ENCODE measurements at regions not wholly inside any gene's neighbourhood (a gene's known extent, or its start where the extent isn't known, plus 50 kb on each side); places are given as distances from the start of the nearest gene placed in this dataset.
"Not testable (repeated sequence)": the region's sequence is repeated elsewhere in the genome, so short reads cannot be mapped to it uniquely, and the experiment has no call there.

DNA sequence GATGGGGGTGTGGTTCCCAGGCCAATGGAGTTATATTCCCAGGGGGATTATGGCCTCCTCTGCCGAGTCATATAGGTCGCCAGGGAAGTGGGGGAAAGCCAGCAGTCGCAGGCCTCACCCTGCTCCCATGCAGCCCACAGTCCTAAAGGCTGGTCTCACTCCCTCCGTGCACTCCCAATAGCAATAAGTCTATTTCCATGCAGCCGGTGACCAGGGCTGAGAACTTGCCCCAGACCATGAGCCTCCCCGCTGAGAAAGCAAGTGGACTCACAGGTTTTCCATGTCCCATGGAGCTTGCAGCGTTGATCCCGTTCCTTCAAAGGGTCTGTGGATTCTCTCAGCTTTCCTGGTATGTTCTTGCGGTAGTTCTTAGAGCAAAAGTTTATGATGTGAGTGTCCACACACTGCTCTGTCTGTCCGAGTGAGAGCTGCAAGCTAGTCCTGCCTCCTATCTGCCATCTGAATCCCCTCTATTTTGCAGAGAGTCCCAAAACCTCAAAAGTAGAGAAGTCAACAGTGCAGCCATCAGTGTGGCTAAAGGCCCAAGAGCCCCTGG is 81.7 kb upstream of the TMPRSS2 start:
- DNase-seq (ENCODE audit: low read depth), result no peak

GRCh38 chr21:41589131-41589530 is 81.2 kb upstream of the TMPRSS2 start:
- DNase-seq (ENCODE audit: low read depth), result no peak

- no peak for DNase-seq (ENCODE audit: low read depth)
Observed at GRCh38 chr21:41585199-41585994, 77.4 kb upstream of the TMPRSS2 start.

GRCh38 chr21:41584603-41585176 is 76.7 kb upstream of the TMPRSS2 start:
- DNase-seq (ENCODE audit: low read depth), result no peak

GRCh38 chr21:41583274-41583790 is 75.4 kb upstream of the TMPRSS2 start:
- DNase-seq (ENCODE audit: low read depth), result no peak

DNA sequence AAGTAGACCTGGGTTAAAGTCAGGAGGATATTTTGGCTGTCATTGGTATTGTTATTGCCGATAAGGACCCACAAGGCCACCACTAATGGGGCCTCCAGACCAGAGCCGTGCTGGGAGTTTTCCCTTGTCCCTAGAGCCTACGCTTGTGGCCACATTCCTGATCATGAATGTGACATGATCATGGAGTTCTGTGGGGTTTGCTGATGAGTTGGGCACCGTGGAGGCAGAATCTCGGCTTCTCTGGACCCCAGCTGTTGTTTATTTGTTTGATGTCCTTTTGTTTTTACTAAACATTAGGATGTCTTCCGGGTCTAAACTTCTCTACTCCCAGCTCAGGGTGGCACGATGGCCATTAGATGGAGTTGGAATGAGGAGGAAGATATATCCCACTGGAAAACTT is 74.9 kb upstream of the TMPRSS2 start:
- DNase-seq (ENCODE audit: low read depth), result no peak

- no peak for DNase-seq (ENCODE audit: low read depth)
Observed at GRCh38 chr21:41582298-41582840, 74.4 kb upstream of the TMPRSS2 start.

DNA sequence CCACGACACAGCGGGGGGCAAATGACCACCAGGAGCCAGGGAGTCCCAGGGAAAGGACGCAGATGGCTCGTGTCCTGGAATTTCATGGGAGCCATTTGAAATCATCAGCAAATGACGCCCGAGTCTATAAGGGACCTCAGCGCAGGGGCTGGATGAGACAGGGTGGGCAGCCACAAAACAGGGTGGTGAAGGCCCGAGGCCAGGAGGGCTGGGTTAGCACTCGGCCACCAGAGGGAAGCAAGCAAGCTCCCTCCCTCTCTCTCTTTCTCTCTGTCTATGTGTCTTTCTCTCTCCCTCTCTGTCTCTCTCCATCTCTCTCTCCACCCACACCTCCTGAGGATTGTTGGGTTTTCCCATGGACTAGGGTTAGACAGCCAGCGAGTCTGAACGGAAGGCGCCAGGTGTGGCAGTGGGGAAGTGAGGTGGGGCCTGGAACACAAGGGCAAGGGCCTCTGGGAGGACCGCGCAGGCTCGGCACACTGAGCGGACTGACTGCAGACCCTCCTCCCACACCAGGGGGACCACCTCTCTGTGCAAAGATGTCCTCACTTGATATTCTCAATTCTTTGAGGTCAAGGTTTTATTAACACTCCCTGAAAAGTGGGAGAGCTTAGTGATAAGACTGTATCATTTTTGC is 73.8 kb upstream of the TMPRSS2 start:
- no peak for DNase-seq (ENCODE audit: low read depth)

DNA sequence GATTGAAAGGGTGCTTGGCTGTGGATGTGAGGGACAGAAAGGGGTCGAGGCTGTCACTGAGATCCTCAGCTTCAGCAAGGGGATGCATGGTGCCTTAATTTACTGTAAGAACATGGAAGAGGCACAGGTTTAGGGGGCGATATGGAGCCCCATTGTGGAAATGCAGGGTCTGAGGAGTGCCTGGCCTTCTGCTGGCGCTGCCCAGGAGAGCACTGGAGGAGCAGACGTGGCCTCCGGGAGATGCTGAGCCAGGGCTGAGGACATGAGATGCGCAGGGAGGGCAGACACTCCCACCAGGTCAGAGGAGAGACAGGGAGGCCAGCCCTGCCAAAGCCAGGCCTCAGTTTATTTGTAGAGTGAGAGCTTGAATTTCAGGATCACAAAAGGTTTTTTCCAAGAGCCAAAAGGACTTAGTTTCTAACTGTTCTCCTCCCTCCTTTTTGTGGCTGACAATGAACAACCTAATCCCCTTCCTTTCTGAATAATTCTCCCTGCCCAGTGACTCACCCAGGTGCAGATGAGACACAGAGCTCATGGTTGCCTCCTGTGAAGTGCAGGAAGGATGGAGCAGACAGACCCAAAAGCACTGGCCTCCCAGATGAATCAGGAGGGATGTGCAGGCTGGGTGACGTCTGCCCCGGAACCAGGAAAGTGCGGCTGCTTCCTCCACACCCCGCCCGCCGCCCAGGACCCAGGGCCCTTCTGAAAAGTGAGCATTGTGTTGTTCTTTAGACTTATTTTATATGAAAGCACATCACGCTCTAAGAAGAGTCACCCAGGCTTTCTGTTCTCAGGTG is 73.0 kb upstream of the TMPRSS2 start:
- no peak for DNase-seq (ENCODE audit: low read depth)

GRCh38 chr21:41579692-41580091 is 71.7 kb upstream of the TMPRSS2 start:
- DNase-seq (ENCODE audit: low read depth), result no peak

DNA sequence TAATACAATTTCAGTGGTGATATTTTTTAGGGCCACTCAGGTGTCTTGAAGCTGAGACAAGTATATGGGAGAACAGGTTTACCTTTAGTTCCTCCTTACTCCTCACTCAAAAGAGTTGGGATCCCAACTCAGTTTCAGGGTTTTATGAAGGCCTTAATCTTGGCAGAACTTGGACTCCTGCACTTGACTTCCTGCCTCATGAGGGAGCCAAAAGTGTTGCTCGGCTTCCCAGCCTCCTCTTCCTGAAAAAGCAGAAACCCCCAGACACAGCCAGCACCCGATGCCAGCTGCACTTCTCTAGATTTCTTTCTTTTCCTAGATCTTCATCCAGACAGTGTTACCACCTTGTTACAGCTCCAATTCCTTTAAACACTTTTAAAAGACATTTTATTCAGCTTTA is 70.8 kb upstream of the TMPRSS2 start:
- no peak for DNase-seq (ENCODE audit: low read depth)

- no peak for DNase-seq (ENCODE audit: low read depth)
Observed at GRCh38 chr21:41578083-41578482, 70.1 kb upstream of the TMPRSS2 start.

DNA sequence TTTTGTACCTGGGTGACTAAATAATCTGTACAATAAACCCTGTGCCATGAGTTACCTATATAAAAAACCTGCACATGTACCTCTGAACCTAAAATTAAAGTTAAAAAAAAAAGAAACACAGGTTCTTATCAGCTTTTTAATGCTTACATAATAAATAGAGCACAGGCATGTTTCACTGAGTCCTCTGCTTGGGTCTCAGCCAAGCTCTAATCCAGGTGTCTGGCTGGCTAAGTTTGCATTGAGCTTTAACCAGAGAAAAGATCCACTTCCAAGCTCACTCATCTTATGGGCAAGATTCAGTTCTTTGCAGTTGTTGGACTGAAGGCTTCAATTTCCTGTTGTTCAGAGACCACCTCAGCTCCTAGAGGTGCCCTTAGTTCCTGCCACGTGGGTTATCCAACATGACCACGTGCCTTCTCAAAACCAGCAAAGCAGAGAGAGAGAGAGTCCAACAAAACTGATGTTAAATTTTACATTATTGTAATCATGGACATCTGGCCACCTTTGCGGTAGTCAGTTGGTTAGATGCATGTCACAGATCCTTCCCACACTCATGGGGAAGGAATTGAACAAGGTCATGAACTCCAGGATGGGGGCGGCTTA is 68.2 kb upstream of the TMPRSS2 start:
- DNase-seq (ENCODE audit: low read depth), result no peak

GRCh38 chr21:41573902-41574690 is 66.1 kb upstream of the TMPRSS2 start:
- DNase-seq (ENCODE audit: low read depth), result no peak

GRCh38 chr21:41571938-41572510 is 64.1 kb upstream of the TMPRSS2 start:
- DNase-seq (ENCODE audit: low read depth), result no peak

DNA sequence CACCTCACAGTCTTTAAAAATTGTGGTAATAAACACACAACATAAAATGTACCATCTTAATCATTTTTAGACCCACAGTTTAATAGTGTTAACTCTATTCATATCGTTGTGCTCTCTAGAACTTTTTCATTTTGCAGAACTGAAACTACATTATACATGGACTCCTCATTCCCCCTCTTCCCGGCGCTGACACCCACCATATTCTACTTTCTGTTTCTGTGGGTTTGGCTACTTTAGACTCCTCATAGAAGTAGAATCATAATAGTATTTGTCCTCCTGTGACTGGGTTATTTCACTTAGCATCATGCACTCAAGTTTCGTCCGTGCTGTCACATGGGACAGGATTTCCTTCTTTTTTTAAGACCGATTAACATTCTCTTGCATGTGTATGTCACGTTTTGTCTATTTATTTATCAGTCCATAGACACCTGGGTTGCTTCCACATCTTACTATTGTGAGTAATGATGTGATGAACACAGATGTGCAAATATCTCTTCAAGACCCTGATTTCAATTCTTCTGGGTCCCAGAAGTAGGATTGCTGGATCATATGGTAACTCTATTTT is 62.9 kb upstream of the TMPRSS2 start:
- no peak for DNase-seq (ENCODE audit: low read depth)

GRCh38 chr21:41568606-41569385 is 60.8 kb upstream of the TMPRSS2 start:
- DNase-seq (ENCODE audit: low read depth), result no peak

DNA sequence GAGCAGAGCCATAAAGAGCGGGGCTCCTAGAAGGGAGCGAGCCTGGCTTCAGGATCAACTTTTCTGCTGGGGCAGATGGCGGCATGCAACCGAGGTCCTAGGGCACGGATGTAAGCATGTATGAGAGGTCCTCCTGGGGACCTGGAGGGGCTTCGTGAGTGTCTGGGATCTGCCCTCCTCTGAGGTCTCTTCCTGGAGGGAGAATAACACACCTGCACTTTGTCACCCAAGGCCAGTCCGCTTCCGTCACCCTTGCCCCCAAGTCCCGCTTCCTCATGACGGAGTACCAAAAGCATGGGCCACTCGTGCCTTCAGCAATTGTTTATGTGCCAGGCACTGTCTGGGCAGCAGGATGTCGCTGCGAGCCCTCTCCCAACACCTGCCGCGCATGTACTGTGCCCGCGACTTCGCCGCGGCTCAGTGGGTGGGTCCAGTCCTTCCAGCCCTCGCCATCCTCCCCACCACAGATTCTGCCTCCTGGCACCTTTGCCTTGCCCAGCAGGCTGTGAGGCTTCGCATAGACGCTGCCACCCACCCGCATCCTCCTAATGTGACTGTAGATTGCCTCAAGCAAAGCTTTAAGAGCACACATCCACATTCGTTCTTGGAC is 60.0 kb upstream of the TMPRSS2 start:
- DNase-seq (ENCODE audit: low read depth), result no peak

DNA sequence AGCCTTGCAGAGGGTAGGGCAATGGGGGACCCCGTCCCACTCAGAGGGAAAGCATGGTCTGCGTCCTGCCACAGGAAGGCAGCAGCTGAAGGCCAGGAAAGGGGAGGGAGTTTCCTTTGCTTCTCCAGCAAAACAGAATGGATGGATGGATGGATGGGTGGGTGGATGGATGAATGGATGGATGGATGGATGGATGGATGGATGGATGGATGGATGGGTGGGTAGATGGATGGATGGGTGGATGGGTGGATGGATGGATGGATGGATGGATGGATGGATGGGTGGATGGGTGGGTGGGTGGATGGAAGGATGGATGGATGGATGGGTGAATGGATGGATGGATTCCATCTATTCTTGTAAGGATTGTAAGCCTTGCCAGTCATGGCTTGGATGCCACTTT is 59.3 kb upstream of the TMPRSS2 start:
- not testable (repeated sequence) for DNase-seq (ENCODE audit: low read depth)

Data from ELR (cell line).